ENCODE measurements at regions not wholly inside any gene's neighbourhood (a gene's known extent, or its start where the extent isn't known, plus 50 kb on each side); places are given as distances from the start of the nearest gene placed in this dataset.
"Not testable (repeated sequence)": the region's sequence is repeated elsewhere in the genome, so short reads cannot be mapped to it uniquely, and the experiment has no call there.

- no peak for DNase-seq
Observed at GRCh38 chr10:60614363-60614762, 163.9 kb upstream of the CDK1 start.

GRCh38 chr10:60613434-60613833, 164.8 kb upstream of the CDK1 start:
- no peak for DNase-seq

- DNase-seq = peak; percentile 61
Observed at GRCh38 chr10:60611291-60611747, 167.0 kb upstream of the CDK1 start.

GRCh38 chr10:60607372-60607771, 170.9 kb upstream of the CDK1 start:
- DNase-seq = no peak

GRCh38 chr10:60606343-60607080, 171.8 kb upstream of the CDK1 start:
- peak; percentile 40 for DNase-seq

- DNase-seq = no peak
Observed at GRCh38 chr10:60605476-60605875, 172.8 kb upstream of the CDK1 start.

- no peak for DNase-seq
Observed at GRCh38 chr10:60604342-60604741, 173.9 kb upstream of the CDK1 start.

- no peak for DNase-seq
Observed at GRCh38 chr10:60597513-60597912, 180.8 kb upstream of the CDK1 start.

GRCh38 chr10:60595852-60596251, 182.4 kb upstream of the CDK1 start:
- DNase-seq = no peak

- no peak for DNase-seq
Observed at GRCh38 chr10:60594476-60595051, 183.7 kb upstream of the CDK1 start.

- no peak for DNase-seq
Observed at GRCh38 chr10:60591119-60591518, 187.2 kb upstream of the CDK1 start.

- no peak for DNase-seq
Observed at GRCh38 chr10:60589376-60589775, 188.9 kb upstream of the CDK1 start.

- not testable (repeated sequence) for DNase-seq
Observed at GRCh38 chr10:60581782-60582181, 192.1 kb upstream of the ANK3 start.

GRCh38 chr10:60578217-60578616, 188.5 kb upstream of the ANK3 start:
- DNase-seq = no peak

GRCh38 chr10:60576130-60577069, 186.7 kb upstream of the ANK3 start:
- no peak for DNase-seq

- DNase-seq = no peak
Observed at GRCh38 chr10:60575105-60575504, 185.4 kb upstream of the ANK3 start.

GRCh38 chr10:60574388-60574787, 184.7 kb upstream of the ANK3 start:
- no peak for DNase-seq

GRCh38 chr10:60573336-60573735, 183.7 kb upstream of the ANK3 start:
- DNase-seq = no peak

GRCh38 chr10:60572511-60573194, 183.0 kb upstream of the ANK3 start:
- peak; percentile 58 for DNase-seq

GRCh38 chr10:60570896-60571295, 181.2 kb upstream of the ANK3 start:
- no peak for DNase-seq

GRCh38 chr10:60570272-60570865, 180.7 kb upstream of the ANK3 start:
- no peak for DNase-seq

GRCh38 chr10:60569681-60570080, 180.0 kb upstream of the ANK3 start:
- peak; percentile 11 for DNase-seq
